ENCODE measurements at regions not wholly inside any gene's neighbourhood (a gene's known extent, or its start where the extent isn't known, plus 50 kb on each side); places are given as distances from the start of the nearest gene placed in this dataset.

- H3K27ac Mint-ChIP-seq (ENCODE audit: unreplicated experiment) = no peak overlapping the region
- no peak overlapping the region for H3K4me3 Mint-ChIP-seq (ENCODE audit: unreplicated experiment)
Measured at GRCh38 chr13:67859904-67860303, 629.8 kb upstream of the PCDH9 start.

GRCh38 chr13:67857581-67858310 lies 627.6 kb upstream of the PCDH9 start:
- Histone ChIP-seq H3K27me3 (replicated peaks; ENCODE audit: control insufficient read depth, insufficient read depth, low read length) (no peaks in the 10 kb centered on the region), H3K36me3 (ENCODE audit: control insufficient read depth, insufficient read depth, low read length) (no peaks in the 10 kb centered on the region), H3K4me1 (no peaks in the 10 kb centered on the region), H3K4me3 (ENCODE audit: low read depth, low read length) (no peak overlapping the region), H3K9me3 (no peaks in the 10 kb centered on the region)
- no peak for TF ChIP-seq CTCF (IDR thresholded peaks at IDR 0.05; ENCODE audit: insufficient read depth in 1 of 2, low read depth in 1 of 2, low read length in 1 of 2, severe bottlenecking in 1 of 2, unreplicated experiment in 1 of 2)
- Mint-ChIP-seq H3K27ac (ENCODE audit: unreplicated experiment) (no peak overlapping the region), H3K4me1 (ENCODE audit: low read depth, unreplicated experiment) (no peaks in the 10 kb centered on the region), H3K9me3 (ENCODE audit: unreplicated experiment) (no peaks in the 10 kb centered on the region), H3K27me3 (ENCODE audit: insufficient read depth, unreplicated experiment) (no peaks in the 10 kb centered on the region), H3K4me3 (ENCODE audit: unreplicated experiment) (no peak overlapping the region), H3K36me3 (ENCODE audit: insufficient read depth, unreplicated experiment) (no peaks in the 10 kb centered on the region)
- BruUV-seq (replicated peaks) = no TSS peak
- ChIA-PET POLR2A (no interaction called here), CTCF (no interaction called here)
- intact Hi-C loops (cut with micrococcal nuclease; ENCODE audit: unreplicated experiment) = no loop called here
- no peak for DNase-seq

More at GRCh38 chr13:67859904-67860303, 629.8 kb upstream of the PCDH9 start:
- no peak for TF ChIP-seq CTCF (IDR thresholded peaks at IDR 0.05; ENCODE audit: insufficient read depth in 1 of 2, low read depth in 1 of 2, low read length in 1 of 2, severe bottlenecking in 1 of 2, unreplicated experiment in 1 of 2)
- no peaks in the 10 kb centered on the region for H3K27me3 ChIP-seq (replicated peaks; ENCODE audit: control insufficient read depth, insufficient read depth, low read length)
- no peaks in the 10 kb centered on the region for H3K27me3 Mint-ChIP-seq (ENCODE audit: insufficient read depth, unreplicated experiment)
- H3K36me3 Mint-ChIP-seq (ENCODE audit: insufficient read depth, unreplicated experiment) = no peaks in the 10 kb centered on the region
- H3K36me3 ChIP-seq (ENCODE audit: control insufficient read depth, insufficient read depth, low read length) = no peaks in the 10 kb centered on the region
- no peaks in the 10 kb centered on the region for H3K9me3 Mint-ChIP-seq (ENCODE audit: unreplicated experiment)
- H3K4me1 ChIP-seq = no peaks in the 10 kb centered on the region
- BruUV-seq (replicated peaks) = no TSS peak
- ChIA-PET POLR2A (no interaction called here), CTCF (no interaction called here)
- no peaks in the 10 kb centered on the region for H3K9me3 ChIP-seq
- H3K4me1 Mint-ChIP-seq (ENCODE audit: low read depth, unreplicated experiment) = no peaks in the 10 kb centered on the region
- DNase-seq = no peak
- intact Hi-C loops (cut with micrococcal nuclease; ENCODE audit: unreplicated experiment) = no loop called here
- H3K4me3 ChIP-seq (ENCODE audit: low read depth, low read length) = no peak overlapping the region

- H3K9me3 ChIP-seq = no peaks in the 10 kb centered on the region
- intact Hi-C loops (cut with micrococcal nuclease; ENCODE audit: unreplicated experiment) = no loop called here
- no TSS peak for BruUV-seq (replicated peaks)
- POLR2A ChIA-PET = no interaction called here
- H3K27me3 ChIP-seq (replicated peaks; ENCODE audit: control insufficient read depth, insufficient read depth, low read length) = no peaks in the 10 kb centered on the region
- H3K36me3 Mint-ChIP-seq (ENCODE audit: insufficient read depth, unreplicated experiment) = no peaks in the 10 kb centered on the region
- no peaks in the 10 kb centered on the region for H3K9me3 Mint-ChIP-seq (ENCODE audit: unreplicated experiment)
- no peak overlapping the region for H3K27ac Mint-ChIP-seq (ENCODE audit: unreplicated experiment)
- no peaks in the 10 kb centered on the region for H3K4me1 ChIP-seq
- CTCF ChIA-PET = no interaction called here
- no peaks in the 10 kb centered on the region for H3K36me3 ChIP-seq (ENCODE audit: control insufficient read depth, insufficient read depth, low read length)
- H3K4me3 ChIP-seq (ENCODE audit: low read depth, low read length) = no peak overlapping the region
- no peaks in the 10 kb centered on the region for H3K4me1 Mint-ChIP-seq (ENCODE audit: low read depth, unreplicated experiment)
- no peak for TF ChIP-seq CTCF (IDR thresholded peaks at IDR 0.05; ENCODE audit: insufficient read depth in 1 of 2, low read depth in 1 of 2, low read length in 1 of 2, severe bottlenecking in 1 of 2, unreplicated experiment in 1 of 2)
- no peak for DNase-seq
- H3K27me3 Mint-ChIP-seq (ENCODE audit: insufficient read depth, unreplicated experiment) = no peaks in the 10 kb centered on the region
- H3K4me3 Mint-ChIP-seq (ENCODE audit: unreplicated experiment) = no peak overlapping the region
Measured at GRCh38 chr13:67856955-67857354, 626.8 kb upstream of the PCDH9 start.

Measured in Caco-2 (cell line).